ENCODE measurements at regions not wholly inside any gene's neighbourhood (a gene's known extent, or its start where the extent isn't known, plus 50 kb on each side); places are given as distances from the start of the nearest gene placed in this dataset.
A peak's percentile ranks its signal among the peaks of the same experiment; 100 is the strongest.

- DNase-seq, result no peak
Observed at GRCh38 chr18:44466997-44467396, 213.7 kb upstream of the SETBP1 start.

GRCh38 chr18:44467718-44468117 lies 213.0 kb upstream of the SETBP1 start:
- no peak for DNase-seq

DNA sequence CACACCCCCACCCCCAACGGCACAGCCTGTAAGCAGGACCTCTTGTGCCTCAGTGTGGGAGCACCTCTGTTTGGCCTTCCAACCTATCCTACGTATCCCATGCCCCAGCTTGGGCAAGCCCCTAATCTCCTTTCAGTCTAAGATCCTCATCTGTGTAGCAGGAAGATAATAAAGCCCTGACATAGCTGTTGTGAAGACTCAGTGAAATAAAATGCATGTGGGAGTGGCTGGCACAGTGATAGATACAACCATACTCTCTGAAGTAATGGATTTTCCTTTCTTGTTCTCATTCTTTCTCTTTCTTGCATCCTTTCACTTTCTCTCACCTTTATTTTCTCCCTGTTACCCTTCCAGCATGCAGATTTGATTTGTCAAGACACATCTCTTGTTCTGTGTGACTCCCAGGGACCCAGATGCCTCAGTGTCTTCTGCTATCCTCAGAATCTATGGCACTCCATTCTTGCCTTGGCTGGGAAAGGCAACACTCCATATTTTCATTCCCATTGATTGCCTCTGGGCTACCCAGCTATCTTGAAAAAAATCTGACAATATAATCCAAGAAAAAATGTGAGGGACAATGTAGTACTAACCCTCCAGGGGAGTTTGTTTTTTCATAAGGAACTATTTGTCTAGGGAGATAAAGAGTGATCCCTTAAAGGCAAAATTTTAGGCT lies 207.2 kb upstream of the SETBP1 start:
- no peak for DNase-seq

- no peak for DNase-seq
Observed at GRCh38 chr18:44474067-44474411, 206.6 kb upstream of the SETBP1 start.

GRCh38 chr18:44474591-44474990 lies 206.1 kb upstream of the SETBP1 start:
- DNase-seq, result no peak

- no peak for DNase-seq
Observed at GRCh38 chr18:44482761-44483160, 197.9 kb upstream of the SETBP1 start.

GRCh38 chr18:44495151-44495550 lies 185.5 kb upstream of the SETBP1 start:
- no peak for DNase-seq

DNA sequence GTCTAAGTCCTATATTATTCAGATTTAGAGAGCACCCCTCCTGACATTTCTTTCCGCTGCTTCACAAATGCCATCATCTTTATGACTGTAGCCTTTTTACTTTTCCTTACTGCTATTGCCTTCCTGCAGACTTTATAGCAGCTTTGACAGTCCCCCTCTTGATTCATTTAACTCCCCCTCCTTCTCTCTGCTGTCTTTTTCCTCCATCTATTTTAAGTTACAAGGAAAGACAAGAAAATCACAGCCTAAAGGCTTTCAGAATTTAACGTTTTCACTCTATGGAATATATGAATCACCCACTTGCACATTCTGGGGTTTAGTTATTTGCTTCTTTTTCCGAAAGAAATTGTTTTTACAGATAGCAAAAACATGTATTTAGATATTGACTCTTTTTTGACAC lies 183.4 kb upstream of the SETBP1 start:
- DNase-seq, result no peak

- no peak for DNase-seq
Observed at GRCh38 chr18:44497757-44498490, 182.8 kb upstream of the SETBP1 start.

GRCh38 chr18:44500808-44501610 lies 179.7 kb upstream of the SETBP1 start:
- no peak for DNase-seq

DNA sequence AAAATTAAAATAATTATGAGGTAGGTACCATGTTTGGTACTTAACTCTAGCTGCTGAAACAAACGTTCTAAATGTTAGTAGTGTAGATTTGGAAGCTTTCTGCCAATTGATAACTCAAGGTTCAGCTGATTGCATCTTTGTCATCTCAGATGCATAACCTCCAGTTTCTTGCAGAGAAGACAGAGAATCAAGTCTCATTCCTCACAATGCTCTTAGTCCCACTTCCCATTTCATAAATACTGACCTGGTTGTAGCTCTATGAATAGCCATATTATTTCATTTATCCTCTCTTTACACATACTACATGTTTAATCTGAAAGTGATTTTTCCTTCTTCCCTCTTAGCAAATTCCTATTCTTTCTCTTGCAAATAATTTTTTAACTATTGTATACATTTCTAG lies 178.5 kb upstream of the SETBP1 start:
- DNase-seq, result no peak

GRCh38 chr18:44502790-44503189 lies 177.9 kb upstream of the SETBP1 start:
- DNase-seq, result peak in 1 of 2 donors; percentile 62

DNA sequence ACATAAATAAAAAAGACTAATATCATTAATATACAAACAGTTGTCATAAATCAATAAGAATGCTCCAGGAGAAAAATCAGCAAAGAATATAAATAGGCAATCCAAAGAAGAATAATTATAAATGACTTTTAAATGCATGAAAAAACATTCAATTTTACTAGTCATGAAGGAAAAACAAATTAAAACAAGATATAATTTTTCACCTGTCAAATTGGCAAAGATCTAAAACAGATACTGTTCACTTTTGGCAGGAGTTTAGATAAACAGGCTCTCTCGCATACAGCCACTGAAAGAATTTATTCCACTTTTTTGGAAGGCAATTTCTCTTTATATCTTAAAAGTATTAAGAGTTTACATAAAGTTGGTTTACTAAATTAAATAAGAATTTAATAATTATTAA lies 176.8 kb upstream of the SETBP1 start:
- DNase-seq, result no peak

- peak; percentile 28 to 99 for DNase-seq
Observed at GRCh38 chr18:44507729-44508325, 172.9 kb upstream of the SETBP1 start.

GRCh38 chr18:44508474-44508873 lies 172.2 kb upstream of the SETBP1 start:
- DNase-seq, result no peak

DNA sequence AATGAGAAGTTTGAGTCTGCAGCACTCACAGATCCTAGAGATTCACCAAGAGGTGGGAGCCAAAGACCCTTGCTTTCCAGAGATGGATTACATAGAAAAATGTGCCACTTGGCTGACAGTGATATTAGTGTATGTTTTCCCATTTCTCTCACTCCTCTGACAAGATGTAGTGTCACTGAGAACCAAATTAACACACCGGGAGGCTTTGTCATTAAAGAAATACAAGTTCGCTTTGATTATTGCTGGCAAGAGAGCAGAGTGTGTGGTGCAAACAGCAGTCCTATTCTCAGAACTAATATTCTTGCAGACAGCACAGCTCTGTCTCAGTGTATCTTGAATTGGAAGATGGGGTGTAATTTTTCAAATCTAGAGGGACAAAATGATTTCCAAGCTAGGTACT lies 171.6 kb upstream of the SETBP1 start:
- DNase-seq, result no peak

- no peak for DNase-seq
Observed at GRCh38 chr18:44510390-44510789, 170.3 kb upstream of the SETBP1 start.

DNA sequence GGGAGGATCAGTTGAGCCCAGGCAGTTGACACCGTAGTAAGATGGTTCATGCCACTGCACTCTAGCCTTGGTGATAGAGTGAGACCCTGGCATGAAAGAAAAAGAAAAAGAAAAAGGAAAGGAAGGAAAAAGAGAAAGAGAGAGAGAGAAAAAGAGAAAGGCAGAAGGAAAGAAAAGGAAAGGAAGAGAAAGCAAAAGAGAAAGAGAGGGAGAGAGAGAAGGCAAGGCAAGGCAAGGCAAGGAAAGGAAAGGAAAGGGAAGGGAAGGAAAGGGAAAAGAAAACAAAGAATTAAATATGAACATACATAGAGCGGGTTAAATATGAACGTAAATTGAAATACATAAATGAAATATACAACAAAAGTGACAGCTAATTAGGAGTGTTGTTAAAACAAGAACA lies 167.5 kb upstream of the SETBP1 start:
- DNase-seq, result no peak

- no peak for DNase-seq
Observed at GRCh38 chr18:44514106-44514505, 166.6 kb upstream of the SETBP1 start.

- DNase-seq, result no peak
Observed at GRCh38 chr18:44514766-44515165, 165.9 kb upstream of the SETBP1 start.

DNA sequence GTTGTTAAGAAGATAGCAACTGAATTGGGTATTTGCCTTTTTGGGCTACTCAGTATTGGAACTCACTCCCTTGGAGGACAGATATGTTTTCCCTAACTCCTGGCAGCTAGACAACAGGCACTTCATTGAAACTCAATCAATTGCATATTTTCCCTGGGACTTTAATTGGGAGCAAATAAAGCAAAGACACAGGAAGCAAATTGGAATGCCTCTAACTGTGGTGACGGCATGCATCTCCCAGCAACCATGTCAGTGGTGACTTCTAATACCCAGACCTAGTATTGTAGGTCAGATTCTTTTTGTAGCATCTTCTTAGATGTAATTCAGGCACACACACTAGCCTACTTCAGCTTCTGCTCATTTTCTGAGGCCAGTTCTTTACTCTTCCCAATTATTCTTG lies 164.2 kb upstream of the SETBP1 start:
- no peak for DNase-seq

DNA sequence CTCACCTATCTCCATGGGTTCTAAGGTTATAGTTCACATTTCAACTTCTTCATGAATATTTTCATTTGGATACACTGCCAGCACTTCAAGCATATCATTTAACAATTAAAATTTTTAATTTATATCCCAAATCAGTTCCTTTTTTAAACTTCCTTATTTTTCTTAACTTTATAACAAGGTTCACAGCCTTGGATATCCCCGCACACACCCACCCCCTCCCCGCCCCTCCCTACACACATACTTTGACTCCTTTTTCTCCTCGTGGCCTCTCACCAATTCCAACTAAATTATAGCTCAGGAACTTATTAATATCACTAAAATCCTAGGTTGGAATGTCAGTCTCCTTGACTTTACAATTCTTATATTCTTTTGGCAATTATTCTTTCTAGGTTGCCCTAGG lies 163.6 kb upstream of the SETBP1 start:
- DNase-seq, result no peak

DNA sequence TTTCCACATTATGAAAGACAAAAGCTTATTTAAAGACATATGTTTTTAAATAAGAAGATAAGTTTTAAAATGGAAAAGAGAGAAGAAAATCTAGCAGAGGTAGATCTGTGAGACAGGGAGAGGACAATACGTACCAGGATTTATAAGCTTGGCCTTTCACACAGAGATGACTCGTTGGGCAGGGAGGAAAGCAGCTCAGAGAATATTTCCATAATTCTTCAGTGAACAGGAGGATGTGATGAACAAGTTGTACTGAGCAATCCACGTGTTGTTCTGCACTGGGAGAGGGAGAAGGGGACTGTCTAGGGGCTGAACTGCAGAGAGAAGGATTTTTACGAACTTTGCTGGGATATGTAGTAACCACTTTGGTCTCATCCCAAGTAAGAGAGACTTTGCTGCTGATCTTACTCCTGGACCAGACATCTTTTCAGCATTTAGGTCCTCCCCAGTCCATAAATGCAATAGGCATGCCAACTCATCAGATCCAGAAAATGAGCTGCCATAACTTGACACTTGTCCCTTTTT lies 162.5 kb upstream of the SETBP1 start:
- DNase-seq, result no peak
